ENCODE measurements at regions not wholly inside any gene's neighbourhood (a gene's known extent, or its start where the extent isn't known, plus 50 kb on each side); places are given as distances from the start of the nearest gene placed in this dataset.

- intact Hi-C loops (cut with DNase I) = no loop called here
- no peaks in the 10 kb centered on the region for H3K27me3 ChIP-seq
- ATAC-seq (no peak), DNase-seq (no peak)
- no peak for TF ChIP-seq CTCF (IDR thresholded peaks at IDR 0.05)
- no peaks in the 10 kb centered on the region for H3K36me3 ChIP-seq
- no peak overlapping the region for H3K4me3 ChIP-seq
- WGBS, 2 donors = 87 to 97% methylated on average over 1 of the region's 1 CpG
- peaks cover 0 to 7% (median 0%) of the 10 kb centered on the region in 11 donors for H3K9me3 ChIP-seq
- H3K4me1 ChIP-seq = no peaks in the 10 kb centered on the region
- no peak overlapping the region for H3K27ac ChIP-seq
These were observed 430.3 kb upstream of the NRP1 start for GRCh38 chr10:33764694-33765185.

GRCh38 chr10:33760056-33760943, 425.8 kb upstream of the NRP1 start:
- Histone ChIP-seq H3K4me3 (no peak overlapping the region), H3K27me3 (no peaks in the 10 kb centered on the region), H3K4me1 (no peaks in the 10 kb centered on the region), H3K27ac (no peak overlapping the region), H3K36me3 (no peaks in the 10 kb centered on the region), H3K9me3 (peaks cover 0 to 7% (median 0%) of the 10 kb centered on the region in 11 donors)
- ATAC-seq (no peak), DNase-seq (no peak)
- WGBS, 2 donors = 79 to 80% methylated on average over 12 of the region's 12 CpGs
- intact Hi-C loops (cut with DNase I) = no loop called here
- TF ChIP-seq CTCF (IDR thresholded peaks at IDR 0.05) = no peak

GRCh38 chr10:33759191-33759590, 424.7 kb upstream of the NRP1 start:
- no peak for TF ChIP-seq CTCF (IDR thresholded peaks at IDR 0.05)
- DNase-seq = no peak
- ATAC-seq = no peak
- intact Hi-C loops (cut with DNase I) = no loop called here
- H3K4me1 ChIP-seq = no peaks in the 10 kb centered on the region
- WGBS, 2 donors = 97% methylated on average over 5 of the region's 5 CpGs
- H3K27me3 ChIP-seq = no peaks in the 10 kb centered on the region
- no peak overlapping the region for H3K27ac ChIP-seq
- H3K36me3 ChIP-seq = no peaks in the 10 kb centered on the region
- H3K4me3 ChIP-seq = no peak overlapping the region
- peaks cover 0 to 7% (median 0%) of the 10 kb centered on the region in 11 donors for H3K9me3 ChIP-seq

- no peak for DNase-seq
- intact Hi-C loops (cut with DNase I) = no loop called here
- WGBS, 2 donors = 62 to 72% methylated on average over 3 of the region's 3 CpGs
These were observed 423.8 kb upstream of the NRP1 start for GRCh38 chr10:33758299-33758698.

More at GRCh38 chr10:33758299-33758698, 423.8 kb upstream of the NRP1 start:
- TF ChIP-seq CTCF (IDR thresholded peaks at IDR 0.05) = no peak
- no peak for ATAC-seq
- Histone ChIP-seq H3K27ac (no peak overlapping the region), H3K4me3 (no peak overlapping the region), H3K4me1 (no peaks in the 10 kb centered on the region), H3K36me3 (no peaks in the 10 kb centered on the region), H3K9me3 (peaks cover 0 to 7% (median 0%) of the 10 kb centered on the region in 11 donors), H3K27me3 (no peaks in the 10 kb centered on the region)
